GM06990 (cell line): ENCODE measurements at regions not wholly inside any gene's neighbourhood (a gene's known extent, or its start where the extent isn't known, plus 50 kb on each side); places are given as distances from the start of the nearest gene placed in this dataset.

Source experiments
- DNase-seq: peaks from one replicate; pipeline ENCODE4 v3.0.0-alpha.2; 2011; ENCODE audit not compliant: insufficient read length; ENCODE audit errors: extremely low read depth
- H3K27me3 ChIP-seq: replicated peaks from 2 replicates; pipeline ENCODE4 v1.6.0; 2011; ENCODE audit warnings: low read length; ENCODE audit not compliant: control insufficient read depth, insufficient read depth
- H3K36me3 ChIP-seq: 2 replicates; pipeline ENCODE4 v1.5.1; 2011; ENCODE audit warnings: low read length; ENCODE audit not compliant: control insufficient read depth, insufficient read depth
- H3K4me3 ChIP-seq: replicated peaks from 2 replicates; pipeline ENCODE4 v1.5.1; 2011; ENCODE audit warnings: low read depth, mild to moderate bottlenecking, control low read depth, low read length
- CTCF ChIP-seq: IDR thresholded peaks from 2 replicates; pipeline ENCODE4 v1.5.1; 2011; ENCODE audit warnings: low read length, control low read depth, mild to moderate bottlenecking, inconsistent platforms; ENCODE audit not compliant: insufficient read depth, poor library complexity, severe bottlenecking

- Histone ChIP-seq H3K27me3 (no peaks in the 10 kb centered on the region), H3K36me3 (no peaks in the 10 kb centered on the region), H3K4me3 (no peak overlapping the region)
- TF ChIP-seq CTCF = no peak
- DNase-seq = no peak
Observed at GRCh38 chr3:144173491-144173890, 201.9 kb downstream of the DIPK2A start.

GRCh38 chr3:144175644-144176425, 204.2 kb downstream of the DIPK2A start:
- H3K36me3 ChIP-seq = no peaks in the 10 kb centered on the region
- TF ChIP-seq CTCF = no peak
- no peak for DNase-seq
- no peak overlapping the region for H3K4me3 ChIP-seq
- H3K27me3 ChIP-seq = no peaks in the 10 kb centered on the region

GRCh38 chr3:144177649-144178048, 206.0 kb downstream of the DIPK2A start:
- no peaks in the 10 kb centered on the region for H3K36me3 ChIP-seq
- DNase-seq = no peak
- no peak for TF ChIP-seq CTCF
- no peak overlapping the region for H3K4me3 ChIP-seq
- H3K27me3 ChIP-seq = no peaks in the 10 kb centered on the region

- Histone ChIP-seq H3K36me3 (no peaks in the 10 kb centered on the region), H3K4me3 (no peak overlapping the region), H3K27me3 (no peaks in the 10 kb centered on the region)
- TF ChIP-seq CTCF = no peak
- no peak for DNase-seq
Observed at GRCh38 chr3:144178607-144179006, 207.0 kb downstream of the DIPK2A start.

GRCh38 chr3:144181062-144181461, 209.4 kb downstream of the DIPK2A start:
- Histone ChIP-seq H3K27me3 (no peaks in the 10 kb centered on the region), H3K36me3 (no peaks in the 10 kb centered on the region), H3K4me3 (no peak overlapping the region)
- DNase-seq = no peak
- no peak for TF ChIP-seq CTCF
